CD8-positive, alpha-beta memory T cell (primary cell): ENCODE measurements at regions not wholly inside any gene's neighbourhood (a gene's known extent, or its start where the extent isn't known, plus 50 kb on each side); places are given as distances from the start of the nearest gene placed in this dataset.

Experiments
- CTCF ChIA-PET: fragments of 350-600 bp; sonication (Branson Sonifier 250); formaldehyde crosslinking; loops from one replicate; lab custom pipeline; 2021; ENCODE audit warnings: antibody characterized with exemption; lab: Charles Lee
- POLR2A ChIA-PET: fragments of 350-600 bp; sonication (Branson Sonifier 250); formaldehyde crosslinking; loops from one replicate; lab custom pipeline; 2021; ENCODE audit warnings: antibody characterized with exemption; lab: Charles Lee
- DNase-seq, 5 donors: peaks; one replicate each; pipeline versions ENCODE4 v3.0.0 to v3.0.0-alpha.2; 2020 to 2022; ENCODE audit warnings: mixed read lengths in 1 of 5
- H3K27ac ChIP-seq: one replicate; pipeline ENCODE4 v1.7.0; 2013; ENCODE audit warnings: low read depth, mild to moderate bottlenecking, low read length, moderate library complexity
- H3K27me3 ChIP-seq: 2 replicates; pipeline ENCODE4 v1.7.0; 2013; ENCODE audit warnings: low read length, mild to moderate bottlenecking; ENCODE audit not compliant: insufficient read depth, poor library complexity, severe bottlenecking
- H3K36me3 ChIP-seq: 2 replicates; pipeline ENCODE4 v1.7.0; 2013; ENCODE audit warnings: mild to moderate bottlenecking, low read length, moderate library complexity; ENCODE audit not compliant: insufficient read depth
- H3K4me1 ChIP-seq: 2 replicates; pipeline ENCODE4 v1.7.0; 2013; ENCODE audit warnings: mild to moderate bottlenecking, low read length, moderate library complexity; ENCODE audit not compliant: insufficient read depth
- H3K4me3 ChIP-seq: 2 replicates; pipeline ENCODE4 v1.7.0; 2013; ENCODE audit warnings: mild to moderate bottlenecking, low read length
- H3K9me3 ChIP-seq: 2 replicates; pipeline ENCODE4 v1.7.0; 2013; ENCODE audit warnings: mild to moderate bottlenecking, low read length
- H3K27ac Mint-ChIP-seq, 8 donors: one replicate each; pipeline ENCODE4 v1.8.0; 2020 to 2021; ENCODE audit warnings: mixed read lengths in 8 of 8, mild to moderate bottlenecking in 6 of 8, inconsistent platforms in 3 of 8, moderate library complexity in 3 of 8
- H3K27me3 Mint-ChIP-seq, 2 donors: one replicate each; pipeline ENCODE4 v1.8.0; 2020 to 2021; ENCODE audit warnings: mixed read lengths in 2 of 2, mild to moderate bottlenecking in 1 of 2, moderate library complexity in 1 of 2
- H3K36me3 Mint-ChIP-seq, 3 donors: one replicate each; pipeline ENCODE4 v1.8.0; 2020 to 2021; ENCODE audit warnings: mixed read lengths in 3 of 3, inconsistent platforms in 1 of 3, mild to moderate bottlenecking in 1 of 3
- H3K4me1 Mint-ChIP-seq, 3 donors: one replicate each; pipeline ENCODE4 v1.8.0; 2020 to 2021; ENCODE audit warnings: mixed read lengths in 3 of 3, inconsistent platforms in 1 of 3, mild to moderate bottlenecking in 1 of 3
- H3K4me3 Mint-ChIP-seq, 7 donors: one replicate each; pipeline ENCODE4 v1.8.0; 2020 to 2021; ENCODE audit warnings: mixed read lengths in 7 of 7, mild to moderate bottlenecking in 6 of 7, moderate library complexity in 4 of 7, inconsistent platforms in 2 of 7
- H3K9me3 Mint-ChIP-seq, 5 donors: one replicate each; pipeline ENCODE4 v1.8.0; 2020 to 2022; ENCODE audit warnings: mixed read lengths in 5 of 5, mild to moderate bottlenecking in 3 of 5, moderate library complexity in 2 of 5, inconsistent platforms in 1 of 5

GRCh38 chr15:35909414-35909813, 363.4 kb upstream of the DPH6 start:
- POLR2A ChIA-PET, result no interaction called here
- H3K27me3 ChIP-seq, result no peaks in the 10 kb centered on the region
- no peaks in the 10 kb centered on the region for H3K4me1 ChIP-seq

GRCh38 chr15:35910227-35910626, 364.3 kb upstream of the DPH6 start:
- no peaks in the 10 kb centered on the region for H3K27me3 Mint-ChIP-seq
- ChIA-PET POLR2A (no interaction called here), CTCF (no interaction called here)
- no peak overlapping the region for H3K4me3 Mint-ChIP-seq
- H3K4me1 ChIP-seq, result no peaks in the 10 kb centered on the region
- H3K4me3 ChIP-seq, result no peak overlapping the region
- DNase-seq, result no peak
- H3K27ac ChIP-seq, result no peak overlapping the region
- peaks cover 0 to 12% (median 2%) of the 10 kb centered on the region in 5 donors for H3K9me3 Mint-ChIP-seq
- no peaks in the 10 kb centered on the region for H3K9me3 ChIP-seq
- H3K4me1 Mint-ChIP-seq, result no peaks in the 10 kb centered on the region
- no peaks in the 10 kb centered on the region for H3K36me3 Mint-ChIP-seq
- H3K27ac Mint-ChIP-seq, result no peak overlapping the region
- no peaks in the 10 kb centered on the region for H3K36me3 ChIP-seq
- H3K27me3 ChIP-seq, result no peaks in the 10 kb centered on the region

More at GRCh38 chr15:35909414-35909813, 363.4 kb upstream of the DPH6 start:
- Histone ChIP-seq H3K4me3 (no peak overlapping the region), H3K36me3 (no peaks in the 10 kb centered on the region), H3K27ac (no peak overlapping the region), H3K9me3 (no peaks in the 10 kb centered on the region)
- no peak for DNase-seq
- no peak overlapping the region for H3K4me3 Mint-ChIP-seq
- no peaks in the 10 kb centered on the region for H3K36me3 Mint-ChIP-seq
- CTCF ChIA-PET, result no interaction called here
- no peaks in the 10 kb centered on the region for H3K4me1 Mint-ChIP-seq
- no peaks in the 10 kb centered on the region for H3K27me3 Mint-ChIP-seq
- H3K9me3 Mint-ChIP-seq, result peaks cover 0 to 8% (median 4%) of the 10 kb centered on the region in 5 donors
- no peak overlapping the region for H3K27ac Mint-ChIP-seq

DNA sequence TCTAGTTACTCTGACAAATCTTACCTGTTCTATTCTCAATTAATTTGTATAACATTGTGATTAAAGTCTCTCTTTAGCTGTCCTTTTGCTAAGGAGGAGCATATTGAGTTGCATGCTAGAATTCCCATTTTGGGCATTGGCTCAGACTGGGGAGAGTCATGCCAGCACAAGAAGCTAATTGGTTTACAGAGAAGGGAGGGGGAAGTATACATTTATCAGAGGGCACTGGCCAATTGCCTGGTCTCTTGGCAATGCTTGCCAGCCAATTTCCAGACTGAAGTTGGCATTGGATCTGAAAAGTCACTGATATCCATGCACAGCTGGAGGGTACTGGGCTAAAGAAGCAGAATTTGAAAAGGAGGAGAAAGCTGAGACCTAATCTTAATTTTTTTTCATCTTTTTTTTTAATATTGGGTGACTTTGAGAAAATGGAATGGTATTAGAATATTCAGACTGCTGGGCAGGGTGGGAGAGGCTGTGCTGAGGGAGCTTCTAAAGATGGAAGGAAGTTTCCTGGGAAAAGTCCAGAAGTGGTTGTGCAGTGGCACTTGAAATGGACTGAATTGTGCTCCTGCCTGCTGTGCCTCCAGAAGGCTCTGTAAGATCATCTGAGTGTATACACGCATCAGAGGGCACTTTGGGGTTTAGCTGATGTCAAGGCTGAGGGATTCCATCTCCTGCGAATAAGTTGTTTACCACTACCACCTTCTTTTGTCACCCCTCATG, 365.2 kb upstream of the DPH6 start:
- CTCF ChIA-PET, result no interaction called here
- H3K4me3 Mint-ChIP-seq, result no peak overlapping the region
- no peaks in the 10 kb centered on the region for H3K36me3 Mint-ChIP-seq

GRCh38 chr15:35912196-35912595, 366.2 kb upstream of the DPH6 start:
- Mint-ChIP-seq H3K27ac (no peak overlapping the region), H3K9me3 (peaks cover 1 to 13% (median 12%) of the 10 kb centered on the region in 5 donors), H3K27me3 (no peaks in the 10 kb centered on the region), H3K36me3 (no peaks in the 10 kb centered on the region), H3K4me3 (no peak overlapping the region), H3K4me1 (no peaks in the 10 kb centered on the region)
- DNase-seq, result no peak
- H3K36me3 ChIP-seq, result no peaks in the 10 kb centered on the region
- no peaks in the 10 kb centered on the region for H3K27me3 ChIP-seq
- POLR2A ChIA-PET, result no interaction called here
- H3K4me3 ChIP-seq, result no peak overlapping the region
- H3K4me1 ChIP-seq, result no peaks in the 10 kb centered on the region
- CTCF ChIA-PET, result no interaction called here
- H3K27ac ChIP-seq, result no peak overlapping the region
- H3K9me3 ChIP-seq, result no peaks in the 10 kb centered on the region

More for the DNA sequence above, 365.2 kb upstream of the DPH6 start:
- H3K27me3 ChIP-seq, result no peaks in the 10 kb centered on the region
- no peak for DNase-seq
- H3K4me1 ChIP-seq, result no peaks in the 10 kb centered on the region
- no peaks in the 10 kb centered on the region for H3K9me3 ChIP-seq
- POLR2A ChIA-PET, result no interaction called here
- Mint-ChIP-seq H3K27me3 (no peaks in the 10 kb centered on the region), H3K9me3 (peaks cover under 1 to 12% (median 9%) of the 10 kb centered on the region in 5 donors), H3K27ac (no peak overlapping the region), H3K4me1 (no peaks in the 10 kb centered on the region)
- H3K27ac ChIP-seq, result no peak overlapping the region
- no peak overlapping the region for H3K4me3 ChIP-seq
- H3K36me3 ChIP-seq, result no peaks in the 10 kb centered on the region

- Mint-ChIP-seq H3K9me3 (peaks cover 5 to 20% (median 17%) of the 10 kb centered on the region in 5 donors), H3K27ac (no peak overlapping the region), H3K4me1 (no peaks in the 10 kb centered on the region), H3K27me3 (no peaks in the 10 kb centered on the region), H3K36me3 (no peaks in the 10 kb centered on the region), H3K4me3 (no peak overlapping the region)
- H3K9me3 ChIP-seq, result no peaks in the 10 kb centered on the region
- POLR2A ChIA-PET, result no interaction called here
- H3K4me1 ChIP-seq, result no peaks in the 10 kb centered on the region
- no peak overlapping the region for H3K27ac ChIP-seq
- H3K36me3 ChIP-seq, result no peaks in the 10 kb centered on the region
- H3K4me3 ChIP-seq, result no peak overlapping the region
- CTCF ChIA-PET, result no interaction called here
- H3K27me3 ChIP-seq, result no peaks in the 10 kb centered on the region
- DNase-seq, result no peak
Measured at GRCh38 chr15:35914573-35914972, 368.6 kb upstream of the DPH6 start.

DNA sequence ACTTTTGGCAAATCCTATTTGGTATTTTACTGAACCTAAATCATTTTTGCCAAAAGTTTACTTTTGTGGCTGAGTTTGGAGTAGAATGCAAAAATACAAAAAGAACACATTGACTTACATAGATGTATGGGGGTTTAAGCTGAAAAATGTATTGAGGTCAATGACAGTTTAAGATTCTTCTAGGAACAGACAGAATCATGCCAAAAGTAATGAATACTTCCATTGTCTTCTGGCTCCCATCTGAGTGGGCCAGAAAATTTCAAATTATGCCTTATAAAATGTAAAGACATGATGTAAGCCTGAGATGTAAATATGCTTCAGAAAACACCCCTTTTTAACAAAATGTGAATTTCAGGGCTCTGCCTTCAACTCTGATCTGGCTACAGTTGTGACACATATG, 375.1 kb upstream of the DPH6 start:
- Mint-ChIP-seq H3K27me3 (no peaks in the 10 kb centered on the region), H3K9me3 (peaks cover 3 to 8% (median 5%) of the 10 kb centered on the region in 5 donors), H3K36me3 (no peaks in the 10 kb centered on the region), H3K27ac (no peak overlapping the region), H3K4me3 (no peak overlapping the region), H3K4me1 (no peaks in the 10 kb centered on the region)
- ChIA-PET POLR2A (no interaction called here), CTCF (no interaction called here)
- H3K36me3 ChIP-seq, result no peaks in the 10 kb centered on the region
- DNase-seq, result no peak
- no peak overlapping the region for H3K27ac ChIP-seq
- no peaks in the 10 kb centered on the region for H3K27me3 ChIP-seq
- no peaks in the 10 kb centered on the region for H3K4me1 ChIP-seq
- H3K9me3 ChIP-seq, result no peaks in the 10 kb centered on the region
- H3K4me3 ChIP-seq, result no peak overlapping the region

DNA sequence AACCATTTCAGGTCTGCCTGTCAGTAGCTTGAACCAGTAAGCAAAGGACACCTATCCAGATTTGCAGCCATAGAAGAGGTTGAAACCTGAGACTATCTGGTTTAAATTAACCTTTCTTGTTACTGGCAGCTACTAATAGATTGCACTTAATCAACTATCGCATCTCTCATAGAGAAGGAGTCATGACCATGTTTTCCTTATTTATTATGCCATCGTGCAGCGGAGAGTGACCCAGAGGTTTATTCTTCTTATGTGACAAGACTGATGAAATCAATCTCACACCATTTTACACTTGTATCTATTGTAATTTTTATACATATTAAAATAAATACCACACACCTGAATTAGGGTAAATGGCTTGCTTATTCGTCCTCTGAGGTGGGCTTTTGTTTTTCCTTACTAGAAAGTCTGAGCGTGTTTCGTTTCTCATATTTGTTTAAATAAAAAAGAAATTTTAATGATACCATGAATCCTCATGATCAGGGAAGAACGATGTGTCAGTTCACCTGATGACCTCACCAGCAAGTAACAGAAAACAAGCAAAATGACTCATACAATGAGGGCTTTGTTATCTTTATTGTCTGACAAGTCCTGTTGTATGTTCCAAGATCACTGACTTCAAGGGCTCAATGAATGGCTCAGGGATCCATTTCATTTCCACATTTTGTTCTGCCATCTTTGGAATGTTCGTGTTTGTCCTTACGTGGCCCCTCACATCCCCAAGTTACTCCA, 379.5 kb upstream of the DPH6 start:
- DNase-seq, result no peak
- ChIA-PET CTCF (no interaction called here), POLR2A (no interaction called here)
- H3K27ac ChIP-seq, result no peak overlapping the region
- no peak overlapping the region for H3K4me3 Mint-ChIP-seq
- H3K27ac Mint-ChIP-seq, result no peak overlapping the region
- H3K4me1 ChIP-seq, result no peaks in the 10 kb centered on the region
- no peaks in the 10 kb centered on the region for H3K4me1 Mint-ChIP-seq
- H3K9me3 ChIP-seq, result no peaks in the 10 kb centered on the region
- H3K27me3 Mint-ChIP-seq, result no peaks in the 10 kb centered on the region
- H3K27me3 ChIP-seq, result no peaks in the 10 kb centered on the region
- no peaks in the 10 kb centered on the region for H3K9me3 Mint-ChIP-seq
- H3K4me3 ChIP-seq, result no peak overlapping the region
- no peaks in the 10 kb centered on the region for H3K36me3 Mint-ChIP-seq
- no peaks in the 10 kb centered on the region for H3K36me3 ChIP-seq

DNA sequence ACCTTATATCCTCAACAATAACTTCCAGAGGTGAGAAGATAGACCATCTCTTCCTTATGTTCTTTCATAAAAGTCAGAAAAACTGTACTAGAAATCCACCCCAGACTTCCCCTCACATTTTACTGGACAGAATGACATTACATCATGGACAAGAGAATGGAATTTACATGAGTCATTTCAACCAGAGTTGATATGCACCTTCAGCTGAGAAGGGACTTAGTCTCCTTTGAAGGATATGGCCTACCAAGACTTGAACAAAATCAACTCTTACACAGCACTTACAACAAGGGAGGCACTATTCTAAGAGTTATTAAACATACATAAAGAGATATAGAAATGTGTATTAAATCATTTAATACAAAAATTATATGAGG, 380.0 kb upstream of the DPH6 start:
- H3K4me1 ChIP-seq, result no peaks in the 10 kb centered on the region
- DNase-seq, result no peak
- Mint-ChIP-seq H3K27ac (no peak overlapping the region), H3K27me3 (no peaks in the 10 kb centered on the region), H3K36me3 (no peaks in the 10 kb centered on the region), H3K9me3 (no peaks in the 10 kb centered on the region), H3K4me3 (no peak overlapping the region), H3K4me1 (no peaks in the 10 kb centered on the region)
- H3K4me3 ChIP-seq, result no peak overlapping the region
- no peaks in the 10 kb centered on the region for H3K27me3 ChIP-seq
- H3K27ac ChIP-seq, result no peak overlapping the region
- H3K36me3 ChIP-seq, result no peaks in the 10 kb centered on the region
- H3K9me3 ChIP-seq, result no peaks in the 10 kb centered on the region
- POLR2A ChIA-PET, result no interaction called here
- CTCF ChIA-PET, result no interaction called here
